ENCODE measurements at regions not wholly inside any gene's neighbourhood (a gene's known extent, or its start where the extent isn't known, plus 50 kb on each side); places are given as distances from the start of the nearest gene placed in this dataset. TPM values are rescaled to one million over a fixed set of nuclear protein-coding genes. Genes with fewer than 3 reads are reported as not detected.

DNA sequence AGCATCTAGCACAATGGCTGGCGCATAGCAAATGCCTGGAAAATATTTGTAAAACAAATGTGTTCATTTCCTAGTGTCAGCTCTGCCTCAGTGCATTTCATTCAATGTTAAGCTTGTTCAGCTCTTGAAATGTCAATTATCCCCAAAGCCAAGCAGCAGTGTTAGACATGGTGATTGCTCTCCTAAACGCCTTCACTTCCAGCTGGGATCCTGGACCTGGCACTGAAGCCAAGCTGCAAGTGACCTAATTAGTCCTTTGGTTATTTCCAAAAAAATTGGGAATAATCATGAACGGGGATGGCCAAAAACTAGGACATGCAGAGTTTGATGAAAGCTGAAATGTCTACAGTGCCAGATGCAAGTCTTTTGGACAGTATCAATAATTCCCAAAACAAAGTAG, 54.9 kb upstream of the MDGA2 start:
- no peak for DNase-seq (ENCODE audit: low read depth)
- TF ChIP-seq, protein P1, sequence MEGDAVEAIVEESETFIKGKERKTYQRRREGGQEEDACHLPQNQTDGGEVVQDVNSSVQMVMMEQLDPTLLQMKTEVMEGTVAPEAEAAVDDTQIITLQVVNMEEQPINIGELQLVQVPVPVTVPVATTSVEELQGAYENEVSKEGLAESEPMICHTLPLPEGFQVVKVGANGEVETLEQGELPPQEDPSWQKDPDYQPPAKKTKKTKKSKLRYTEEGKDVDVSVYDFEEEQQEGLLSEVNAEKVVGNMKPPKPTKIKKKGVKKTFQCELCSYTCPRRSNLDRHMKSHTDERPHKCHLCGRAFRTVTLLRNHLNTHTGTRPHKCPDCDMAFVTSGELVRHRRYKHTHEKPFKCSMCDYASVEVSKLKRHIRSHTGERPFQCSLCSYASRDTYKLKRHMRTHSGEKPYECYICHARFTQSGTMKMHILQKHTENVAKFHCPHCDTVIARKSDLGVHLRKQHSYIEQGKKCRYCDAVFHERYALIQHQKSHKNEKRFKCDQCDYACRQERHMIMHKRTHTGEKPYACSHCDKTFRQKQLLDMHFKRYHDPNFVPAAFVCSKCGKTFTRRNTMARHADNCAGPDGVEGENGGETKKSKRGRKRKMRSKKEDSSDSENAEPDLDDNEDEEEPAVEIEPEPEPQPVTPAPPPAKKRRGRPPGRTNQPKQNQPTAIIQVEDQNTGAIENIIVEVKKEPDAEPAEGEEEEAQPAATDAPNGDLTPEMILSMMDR (IDR thresholded peaks at IDR 0.05; ENCODE audit: insufficient read depth, low read length), result no peak
- H3K4me3 ChIP-seq (ENCODE audit: low read depth, low read length), result no peak overlapping the region

Small RNA genes in the stretch of these regions (small RNA-seq; reads per million reads assigned to genes)
- not detected for gene AL121576.1
- not detected for gene AL512360.1
- not detected for gene MIR548Y
- gene RNU6-297P, result not detected

Measured in fibroblast of the aortic adventitia (primary cell).